ENCODE measurements at regions not wholly inside any gene's neighbourhood (a gene's known extent, or its start where the extent isn't known, plus 50 kb on each side); places are given as distances from the start of the nearest gene placed in this dataset.

GRCh38 chr4:164683040-164683439 is 70.9 kb upstream of the SMIM31 start:
- TF ChIP-seq CTCF (IDR thresholded peaks at IDR 0.05; ENCODE audit: unreplicated experiment in 3 of 3): no peak
- Mint-ChIP-seq H3K4me3 (no peak overlapping the region), H3K27me3 (ENCODE audit: low read depth) (no peaks in the 10 kb centered on the region)

GRCh38 chr4:164695650-164696049 is 58.3 kb upstream of the SMIM31 start:
- TF ChIP-seq CTCF (IDR thresholded peaks at IDR 0.05; ENCODE audit: unreplicated experiment in 3 of 3): no peak
- H3K4me1 Mint-ChIP-seq: no peaks in the 10 kb centered on the region

More at GRCh38 chr4:164683040-164683439, 70.9 kb upstream of the SMIM31 start:
- Mint-ChIP-seq H3K27ac (no peak overlapping the region), H3K9me3 (no peaks in the 10 kb centered on the region), H3K36me3 (ENCODE audit: low read depth) (no peaks in the 10 kb centered on the region), H3K4me1 (no peaks in the 10 kb centered on the region)

GRCh38 chr4:164700471-164700870 is 53.5 kb upstream of the SMIM31 start:
- Mint-ChIP-seq H3K27ac (no peak overlapping the region), H3K9me3 (no peaks in the 10 kb centered on the region), H3K4me3 (no peak overlapping the region), H3K27me3 (ENCODE audit: low read depth) (no peaks in the 10 kb centered on the region), H3K36me3 (ENCODE audit: low read depth) (no peaks in the 10 kb centered on the region), H3K4me1 (no peaks in the 10 kb centered on the region)
- peak in 1 of 3 experiments; percentile 22 for TF ChIP-seq CTCF (IDR thresholded peaks at IDR 0.05; ENCODE audit: unreplicated experiment in 3 of 3)

More at GRCh38 chr4:164695650-164696049, 58.3 kb upstream of the SMIM31 start:
- Mint-ChIP-seq H3K4me3 (no peak overlapping the region), H3K36me3 (ENCODE audit: low read depth) (no peaks in the 10 kb centered on the region), H3K27me3 (ENCODE audit: low read depth) (no peaks in the 10 kb centered on the region), H3K27ac (no peak overlapping the region), H3K9me3 (no peaks in the 10 kb centered on the region)

GRCh38 chr4:164701665-164702064 is 52.3 kb upstream of the SMIM31 start:
- Mint-ChIP-seq H3K36me3 (ENCODE audit: low read depth) (no peaks in the 10 kb centered on the region), H3K9me3 (no peaks in the 10 kb centered on the region), H3K27me3 (ENCODE audit: low read depth) (no peaks in the 10 kb centered on the region), H3K4me1 (no peaks in the 10 kb centered on the region), H3K27ac (no peak overlapping the region), H3K4me3 (no peak overlapping the region)
- no peak for TF ChIP-seq CTCF (IDR thresholded peaks at IDR 0.05; ENCODE audit: unreplicated experiment in 3 of 3)

All from nephron (organoid).